NCI-H524 (cell line): ENCODE measurements at regions not wholly inside any gene's neighbourhood (a gene's known extent, or its start where the extent isn't known, plus 50 kb on each side); places are given as distances from the start of the nearest gene placed in this dataset.
A peak's percentile ranks its signal among the peaks of the same experiment; 100 is the strongest.

Source experiments
- DNase-seq, 2 experiments: peaks; one replicate each; lab custom pipeline; 2025; lab: John Stamatoyannopoulos, UW

DNA sequence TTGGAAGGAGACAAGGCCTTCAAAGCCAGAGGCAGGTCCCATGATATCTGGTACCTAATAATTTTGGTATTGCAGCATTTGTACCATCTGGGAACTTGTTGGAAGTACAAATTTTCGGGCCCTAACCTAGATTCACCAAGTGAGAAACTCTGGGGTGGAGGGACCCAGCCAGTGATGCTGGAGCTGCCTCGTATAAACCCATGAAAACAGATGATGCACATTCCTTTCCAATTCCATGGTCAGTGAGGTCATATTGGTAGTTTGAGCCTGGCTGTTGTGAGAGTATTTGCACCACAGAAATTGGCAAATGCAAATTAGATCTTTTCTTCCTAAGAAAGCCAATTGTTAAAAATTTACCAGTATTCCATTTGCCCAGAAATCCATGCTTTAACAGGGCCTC lies 269.6 kb upstream of the PLXNA2 start:
- no peak for DNase-seq

DNA sequence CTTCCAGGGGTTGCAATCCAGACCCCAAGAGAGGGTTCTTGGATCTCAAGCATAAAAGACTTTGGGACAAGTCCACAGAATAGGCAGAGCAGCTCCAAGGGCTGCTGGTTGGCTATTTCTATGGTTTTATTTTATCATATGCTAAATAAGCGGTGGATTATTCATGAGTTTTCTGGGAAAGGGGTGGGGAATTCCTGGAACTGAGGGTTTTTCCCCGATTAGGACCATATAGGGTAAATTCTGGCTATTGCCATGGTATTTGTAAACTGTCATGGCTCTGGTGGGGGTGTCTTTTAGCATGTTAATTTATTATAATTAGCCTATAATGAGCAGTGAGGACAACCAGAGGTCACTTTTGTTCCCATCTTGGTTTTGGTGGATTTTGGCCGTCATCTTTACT lies 270.9 kb upstream of the PLXNA2 start:
- DNase-seq = no peak

DNA sequence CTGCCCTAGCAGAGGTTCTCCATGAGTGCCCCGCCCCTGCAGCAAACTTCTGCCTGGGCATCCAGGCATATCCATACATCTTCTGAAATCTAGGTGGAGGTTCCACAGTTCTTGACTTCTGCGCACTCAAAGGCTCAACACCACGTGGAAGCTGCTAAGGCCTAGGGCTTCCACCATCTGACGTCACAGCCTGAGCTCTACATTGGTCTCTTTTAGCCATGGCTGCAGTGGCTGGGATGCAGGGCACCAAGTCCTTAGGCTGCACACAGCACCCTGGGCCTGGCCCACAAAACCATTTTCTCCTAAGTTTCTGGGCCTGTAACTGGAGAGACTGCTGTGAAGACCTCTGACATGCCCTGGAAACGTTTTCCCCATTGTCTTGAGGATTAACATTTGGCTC lies 272.6 kb upstream of the PLXNA2 start:
- no peak for DNase-seq

- peak in 1 of 2 experiments; percentile 33 for DNase-seq
These were observed 276.4 kb upstream of the PLXNA2 start for GRCh38 chr1:208520438-208521099.

- no peak for DNase-seq
These were observed 277.4 kb upstream of the PLXNA2 start for GRCh38 chr1:208521534-208521933.

DNA sequence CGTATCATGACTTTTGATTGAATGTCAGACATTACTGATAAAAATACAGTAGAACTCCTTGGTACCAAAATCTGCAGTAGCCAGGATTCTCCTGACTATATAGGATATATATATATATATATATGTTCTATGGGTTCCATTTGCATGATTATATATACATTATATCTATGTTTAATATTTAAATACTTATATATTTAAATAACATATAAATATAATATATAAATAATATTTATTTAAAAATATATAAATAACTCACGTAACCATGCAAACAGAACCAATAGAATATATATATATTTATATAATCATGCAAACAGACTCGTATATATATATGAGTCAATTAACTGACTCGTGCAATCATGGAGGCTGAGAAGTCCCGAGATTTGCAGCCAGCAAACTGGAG lies 278.8 kb upstream of the PLXNA2 start:
- no peak for DNase-seq

DNA sequence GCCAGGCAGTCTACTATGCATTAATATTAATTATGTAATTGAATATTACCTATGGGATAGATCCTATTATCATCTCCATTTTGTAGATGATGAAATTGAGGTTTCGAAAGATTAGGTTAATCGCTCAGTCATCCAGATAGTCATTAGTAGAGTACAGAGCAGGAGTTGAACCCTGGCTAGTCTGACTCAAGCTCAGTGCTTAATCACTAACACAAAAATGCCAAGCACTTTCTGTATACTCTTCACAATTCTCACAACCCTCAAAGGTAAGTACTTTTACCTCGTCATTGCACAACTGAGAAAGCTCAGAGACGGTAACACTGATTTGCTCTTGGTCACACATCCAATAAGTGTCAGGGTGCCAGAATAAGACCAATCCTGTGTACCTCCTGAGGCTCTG lies 280.2 kb upstream of the PLXNA2 start:
- DNase-seq = no peak

- peak; percentile 30 to 82 for DNase-seq
These were observed 280.7 kb upstream of the PLXNA2 start for GRCh38 chr1:208524925-208525324.

DNA sequence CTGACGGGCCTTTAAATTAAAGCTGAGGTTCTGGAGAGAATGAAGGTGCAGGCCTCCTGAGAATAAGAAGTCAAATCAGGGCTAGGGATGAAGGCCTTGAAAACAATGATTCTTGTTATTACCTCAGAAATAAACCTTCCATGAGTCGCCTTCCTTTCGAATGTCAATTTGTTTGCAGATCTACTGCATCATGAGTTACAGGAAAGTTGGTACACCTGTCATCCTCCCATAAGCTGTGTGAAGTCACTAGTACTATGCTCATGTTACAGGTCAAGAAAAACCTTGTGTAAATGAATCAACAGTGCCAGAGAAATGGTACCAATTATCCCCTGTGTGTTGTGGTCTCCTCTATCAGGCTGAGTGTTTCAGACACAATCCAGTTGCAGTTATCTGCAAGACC lies 281.2 kb upstream of the PLXNA2 start:
- DNase-seq = no peak

- DNase-seq = no peak
These were observed 282.5 kb upstream of the PLXNA2 start for GRCh38 chr1:208526613-208527125.

- DNase-seq = no peak
These were observed 283.0 kb upstream of the PLXNA2 start for GRCh38 chr1:208527156-208527555.

GRCh38 chr1:208528578-208529240 lies 284.5 kb upstream of the PLXNA2 start:
- DNase-seq = peak in 1 of 2 experiments; percentile 45

GRCh38 chr1:208531003-208531750 lies 287.0 kb upstream of the PLXNA2 start:
- no peak for DNase-seq

GRCh38 chr1:208533746-208534598 lies 289.8 kb upstream of the PLXNA2 start:
- DNase-seq = no peak

DNA sequence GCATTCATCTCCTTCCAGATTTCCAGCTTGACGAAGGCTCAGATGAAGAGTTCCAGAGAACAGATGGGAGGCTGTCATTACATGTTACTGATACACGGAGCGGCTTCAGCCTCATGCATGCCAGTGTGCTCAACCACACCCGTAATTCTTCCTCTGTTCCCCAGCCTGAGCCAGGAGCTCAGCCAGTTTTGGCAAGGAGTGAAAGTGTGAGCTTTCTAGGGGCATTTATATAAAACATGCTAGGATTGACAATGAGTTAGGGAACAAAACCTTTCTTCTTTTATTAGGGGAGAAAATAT lies 290.4 kb upstream of the PLXNA2 start:
- DNase-seq = peak; percentile 66 to 88

DNA sequence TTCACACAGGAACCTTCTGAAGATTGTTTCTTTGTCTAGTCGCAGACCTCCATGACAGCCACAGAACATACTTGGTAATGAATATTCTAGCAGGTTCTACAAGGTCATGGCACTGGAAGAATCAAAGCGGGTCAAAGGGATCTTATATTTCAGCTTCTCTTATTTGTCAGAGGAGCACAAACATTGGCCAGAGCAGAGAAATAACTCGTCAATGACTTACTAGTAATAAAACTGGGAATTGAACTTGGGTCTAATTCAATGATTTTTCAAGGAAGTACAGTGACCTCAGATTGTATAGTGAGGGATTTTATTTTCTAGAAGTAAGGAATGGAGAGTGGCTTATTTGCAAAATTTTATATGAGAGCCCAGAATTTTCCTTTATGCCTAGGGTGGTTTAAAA lies 290.8 kb upstream of the PLXNA2 start:
- no peak for DNase-seq

- peak; percentile 75 to 91 for DNase-seq
These were observed 291.3 kb upstream of the PLXNA2 start for GRCh38 chr1:208535511-208535910.

DNA sequence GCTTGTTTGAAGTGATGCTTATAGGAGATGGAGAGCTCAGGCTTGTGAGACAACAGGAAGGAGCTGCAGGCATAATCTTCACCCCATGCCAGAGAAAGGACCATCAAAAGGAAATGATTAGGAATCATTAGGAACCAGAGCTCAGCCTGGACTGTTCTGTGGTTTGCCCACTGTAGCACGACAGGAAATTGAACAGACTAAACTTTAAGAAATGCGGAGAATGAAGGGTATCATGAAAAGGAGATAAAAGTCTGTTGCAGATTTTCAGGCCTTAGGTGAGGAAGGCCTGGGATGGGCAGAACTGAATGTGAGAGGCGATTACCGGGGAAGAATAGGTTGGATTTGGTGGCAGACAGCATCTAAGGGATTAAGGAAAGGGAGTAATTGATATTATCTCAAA lies 292.0 kb upstream of the PLXNA2 start:
- DNase-seq = no peak

- DNase-seq = no peak
These were observed 293.0 kb upstream of the PLXNA2 start for GRCh38 chr1:208537198-208537597.

DNA sequence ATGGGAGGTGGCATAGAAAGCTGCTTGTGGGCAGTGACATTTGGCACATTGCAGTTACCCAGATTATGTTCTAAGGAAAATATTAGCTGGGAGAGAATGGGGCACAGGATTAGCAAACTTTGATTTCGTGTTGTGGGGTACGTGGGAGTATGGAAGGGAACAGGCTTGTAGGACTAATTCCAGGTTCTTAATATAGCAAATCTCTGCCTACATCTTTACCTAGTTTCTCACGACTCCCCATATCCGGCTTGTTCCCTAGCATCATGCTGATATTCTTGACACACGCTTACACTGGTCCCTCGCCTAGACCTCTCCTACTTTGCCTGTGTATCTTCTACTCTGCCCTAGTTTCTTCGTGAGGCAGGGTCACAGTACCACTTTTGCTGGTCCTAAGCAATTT lies 293.9 kb upstream of the PLXNA2 start:
- DNase-seq = no peak

DNA sequence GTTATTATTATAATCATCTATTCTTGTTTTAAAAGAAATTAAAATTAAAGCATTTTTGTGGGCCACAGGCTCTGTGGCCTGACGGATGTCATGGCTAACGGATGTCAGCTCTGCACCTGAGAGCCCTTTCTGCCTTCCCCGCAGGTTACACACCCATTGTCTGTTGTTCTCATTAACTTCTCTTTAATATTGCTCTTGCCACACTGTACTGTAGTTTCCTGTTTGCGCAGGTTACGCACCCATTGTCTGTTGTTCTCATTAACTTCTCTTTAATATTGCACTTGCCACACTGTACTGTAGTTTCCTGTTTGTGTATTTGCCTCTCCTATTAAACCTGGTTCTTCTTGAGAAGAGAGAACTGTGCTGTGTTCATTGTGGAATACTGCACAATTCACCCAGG lies 294.4 kb upstream of the PLXNA2 start:
- no peak for DNase-seq

DNA sequence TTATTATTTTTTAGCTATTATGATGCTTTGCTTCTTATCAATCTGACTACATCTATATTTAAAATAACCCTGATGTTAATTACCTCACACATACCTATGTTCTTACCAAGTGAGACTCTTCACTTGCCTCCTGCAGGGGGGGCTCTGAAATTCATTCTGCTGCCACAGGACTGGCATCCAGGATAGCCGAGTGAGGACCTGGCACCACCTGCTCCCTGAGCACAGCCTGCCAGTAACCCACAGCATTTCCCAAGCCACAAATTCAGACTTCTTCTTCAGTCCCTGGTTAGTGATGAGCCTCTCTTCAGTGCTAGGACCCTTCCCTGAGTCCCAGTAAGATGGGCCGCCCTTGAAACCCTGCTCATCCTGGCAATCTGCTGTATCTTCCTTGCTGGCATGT lies 296.5 kb upstream of the PLXNA2 start:
- no peak for DNase-seq
